GM12891 (cell line): ENCODE measurements at regions not wholly inside any gene's neighbourhood (a gene's known extent, or its start where the extent isn't known, plus 50 kb on each side); places are given as distances from the start of the nearest gene placed in this dataset.

Experiments used
- POLR2A ChIP-seq: IDR thresholded peaks from 2 replicates; pipeline ENCODE4 v1.6.1; 2011; ENCODE audit warnings: low read depth, low read length, control low read depth
- POLR2AphosphoS5 ChIP-seq: IDR thresholded peaks from 2 replicates; pipeline ENCODE4 v1.6.1; 2011; ENCODE audit warnings: low read depth, low read length, control low read depth
- SPI1 ChIP-seq: IDR thresholded peaks from 2 replicates; pipeline ENCODE4 v1.6.1; 2011; ENCODE audit warnings: low read depth, low read length, control low read depth
- TAF1 ChIP-seq: IDR thresholded peaks from 2 replicates; pipeline ENCODE4 v1.6.1; 2011; ENCODE audit warnings: low read depth, low read length, control low read depth

GRCh38 chr5:167001246-167001645 is 1290.2 kb upstream of the WWC1 start:
- TF ChIP-seq POLR2A (no peak), POLR2AphosphoS5 (no peak), SPI1 (no peak), TAF1 (no peak)
